ENCODE measurements at regions not wholly inside any gene's neighbourhood (a gene's known extent, or its start where the extent isn't known, plus 50 kb on each side); places are given as distances from the start of the nearest gene placed in this dataset.

DNA sequence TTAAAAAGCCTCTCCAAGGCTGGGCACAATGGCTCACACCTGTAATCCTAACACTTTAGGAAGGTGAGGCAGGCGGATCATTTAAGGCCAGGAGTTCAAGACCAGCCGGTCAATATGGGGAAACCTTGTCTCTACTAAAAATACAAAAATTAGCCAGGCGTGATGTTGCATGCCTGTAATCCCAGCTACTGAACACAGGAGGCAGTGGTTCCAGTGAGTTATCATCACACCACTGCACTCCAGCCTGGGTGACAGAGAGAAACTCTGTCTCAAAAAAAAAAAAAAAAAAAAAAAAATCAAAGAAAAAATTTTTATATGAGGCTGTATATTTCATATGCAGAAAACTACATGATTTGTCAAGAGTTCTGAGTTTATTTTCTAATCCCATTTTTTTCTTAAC lies 1107.1 kb upstream of the TMPRSS15 start:
- in situ Hi-C loops (cut with MboI; ENCODE audit: low sequenced_read_pairs, unreplicated experiment) = no loop called here
- TF ChIP-seq, protein P1, sequence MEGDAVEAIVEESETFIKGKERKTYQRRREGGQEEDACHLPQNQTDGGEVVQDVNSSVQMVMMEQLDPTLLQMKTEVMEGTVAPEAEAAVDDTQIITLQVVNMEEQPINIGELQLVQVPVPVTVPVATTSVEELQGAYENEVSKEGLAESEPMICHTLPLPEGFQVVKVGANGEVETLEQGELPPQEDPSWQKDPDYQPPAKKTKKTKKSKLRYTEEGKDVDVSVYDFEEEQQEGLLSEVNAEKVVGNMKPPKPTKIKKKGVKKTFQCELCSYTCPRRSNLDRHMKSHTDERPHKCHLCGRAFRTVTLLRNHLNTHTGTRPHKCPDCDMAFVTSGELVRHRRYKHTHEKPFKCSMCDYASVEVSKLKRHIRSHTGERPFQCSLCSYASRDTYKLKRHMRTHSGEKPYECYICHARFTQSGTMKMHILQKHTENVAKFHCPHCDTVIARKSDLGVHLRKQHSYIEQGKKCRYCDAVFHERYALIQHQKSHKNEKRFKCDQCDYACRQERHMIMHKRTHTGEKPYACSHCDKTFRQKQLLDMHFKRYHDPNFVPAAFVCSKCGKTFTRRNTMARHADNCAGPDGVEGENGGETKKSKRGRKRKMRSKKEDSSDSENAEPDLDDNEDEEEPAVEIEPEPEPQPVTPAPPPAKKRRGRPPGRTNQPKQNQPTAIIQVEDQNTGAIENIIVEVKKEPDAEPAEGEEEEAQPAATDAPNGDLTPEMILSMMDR (IDR thresholded peaks at IDR 0.05; ENCODE audit: borderline replicate concordance, control extremely low read depth, extremely low read depth, insufficient read depth, missing control alignments) = no peak

DNA sequence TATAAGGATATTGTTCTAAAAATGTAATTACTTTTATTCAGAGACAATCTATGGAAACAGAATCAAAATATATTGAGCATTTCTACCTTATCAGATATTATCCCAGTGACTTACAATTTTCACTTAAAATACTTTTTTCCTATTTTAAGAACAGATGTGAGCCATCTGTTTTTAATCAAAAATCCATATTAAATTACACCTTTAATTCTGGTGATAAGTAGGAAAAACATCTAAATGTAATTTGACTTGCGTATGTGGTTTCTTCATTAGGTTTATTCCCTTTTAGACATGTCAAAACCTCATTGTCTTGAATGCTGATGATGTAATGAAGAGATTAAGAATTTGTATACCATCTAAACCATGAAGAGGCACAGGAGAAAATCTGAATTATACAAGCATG lies 1118.8 kb upstream of the TMPRSS15 start:
- in situ Hi-C loops (cut with MboI; ENCODE audit: low sequenced_read_pairs, unreplicated experiment) = no loop called here
- no peak for DNase-seq (ENCODE audit: low spot score)
- TF ChIP-seq, protein P1 (IDR thresholded peaks at IDR 0.05; ENCODE audit: borderline replicate concordance, control extremely low read depth, extremely low read depth, insufficient read depth, missing control alignments) = no peak

More for the DNA sequence above, 1107.1 kb upstream of the TMPRSS15 start:
- DNase-seq (ENCODE audit: low spot score) = no peak

DNA sequence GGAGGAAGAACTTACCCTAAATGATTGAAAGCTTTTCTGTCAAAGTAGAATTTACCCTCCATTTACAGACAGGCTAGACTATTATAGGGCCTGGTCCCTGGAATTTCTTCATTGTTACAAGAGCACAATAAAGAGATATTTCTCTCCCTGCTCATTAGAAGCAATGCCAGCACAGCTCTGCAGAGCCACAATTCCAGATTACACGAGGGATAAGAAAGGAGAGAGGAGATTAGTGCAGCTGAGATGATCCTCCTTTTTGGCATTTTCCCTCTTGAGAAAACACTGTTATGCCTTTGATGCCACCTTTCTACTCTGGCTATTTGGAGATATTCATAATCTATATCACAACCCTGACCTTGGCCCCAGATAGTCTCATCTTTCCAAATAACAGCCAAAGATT lies 1119.5 kb upstream of the TMPRSS15 start:
- DNase-seq (ENCODE audit: low spot score) = no peak
- in situ Hi-C loops (cut with MboI; ENCODE audit: low sequenced_read_pairs, unreplicated experiment) = no loop called here
- TF ChIP-seq, protein P1 (IDR thresholded peaks at IDR 0.05; ENCODE audit: borderline replicate concordance, control extremely low read depth, extremely low read depth, insufficient read depth, missing control alignments) = no peak

DNA sequence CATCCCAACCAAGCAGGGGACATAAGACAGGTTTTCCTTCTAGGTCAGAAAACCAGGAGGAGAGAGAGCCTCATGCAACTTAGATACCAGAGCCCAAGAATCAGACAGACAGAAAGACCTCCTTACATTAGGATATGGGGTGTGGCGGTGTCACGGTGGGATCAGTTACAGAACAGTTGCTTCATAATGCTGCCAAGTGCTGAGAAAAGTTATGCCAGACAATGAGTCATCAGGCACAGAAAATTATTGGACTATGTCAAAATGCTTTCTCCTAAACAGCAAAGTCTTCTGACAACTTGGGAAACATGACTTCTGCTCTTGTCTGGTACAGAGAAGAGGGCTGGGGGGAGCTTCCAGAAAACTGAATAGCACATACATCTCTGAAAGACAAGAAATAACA lies 1120.2 kb upstream of the TMPRSS15 start:
- no peak for DNase-seq (ENCODE audit: low spot score)
- in situ Hi-C loops (cut with MboI; ENCODE audit: low sequenced_read_pairs, unreplicated experiment) = no loop called here
- TF ChIP-seq, protein P1 (IDR thresholded peaks at IDR 0.05; ENCODE audit: borderline replicate concordance, control extremely low read depth, extremely low read depth, insufficient read depth, missing control alignments) = no peak

DNA sequence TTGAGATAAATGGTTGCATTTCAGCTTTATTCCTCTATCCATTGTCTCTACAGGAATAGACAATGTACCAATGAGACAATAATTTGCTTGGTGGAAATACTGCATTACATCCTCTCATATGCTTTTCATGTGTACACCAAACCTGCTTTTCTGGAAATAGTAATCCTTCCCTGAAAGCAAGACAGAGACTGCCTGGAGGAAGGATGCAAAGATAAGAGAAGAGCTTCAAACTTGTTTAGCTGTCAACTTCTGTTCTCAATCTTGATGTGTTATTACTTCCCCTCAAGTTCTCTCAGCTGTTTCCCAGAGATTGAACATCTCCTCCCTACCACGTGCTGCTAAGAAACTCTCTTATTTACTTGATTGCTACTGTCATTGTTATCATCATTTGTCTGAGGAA lies 1125.4 kb upstream of the TMPRSS15 start:
- TF ChIP-seq, protein P1 (IDR thresholded peaks at IDR 0.05; ENCODE audit: borderline replicate concordance, control extremely low read depth, extremely low read depth, insufficient read depth, missing control alignments) = no peak
- DNase-seq (ENCODE audit: low spot score) = no peak
- in situ Hi-C loops (cut with MboI; ENCODE audit: low sequenced_read_pairs, unreplicated experiment) = no loop called here

DNA sequence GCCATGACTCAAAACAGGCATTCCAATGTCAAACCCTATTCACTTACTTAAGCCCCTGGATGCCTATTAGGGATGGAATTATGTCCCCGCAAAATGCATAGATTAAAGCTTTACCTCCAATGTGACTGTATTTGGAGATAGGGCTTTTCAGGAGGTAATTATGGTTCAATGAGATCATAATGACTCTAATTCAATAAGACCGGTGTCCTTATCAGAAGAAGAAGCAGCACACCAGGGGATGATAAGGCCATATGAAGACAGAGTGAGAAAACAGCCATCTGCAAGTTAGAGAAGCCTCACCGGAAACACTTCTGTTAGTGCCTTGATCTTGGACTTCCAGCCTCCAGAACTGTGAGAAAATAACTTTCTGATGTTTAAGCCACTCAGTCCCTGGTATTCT lies 1131.8 kb upstream of the TMPRSS15 start:
- in situ Hi-C loops (cut with MboI; ENCODE audit: low sequenced_read_pairs, unreplicated experiment) = no loop called here
- no peak for DNase-seq (ENCODE audit: low spot score)
- TF ChIP-seq, protein P1 (IDR thresholded peaks at IDR 0.05; ENCODE audit: borderline replicate concordance, control extremely low read depth, extremely low read depth, insufficient read depth, missing control alignments) = no peak

DNA sequence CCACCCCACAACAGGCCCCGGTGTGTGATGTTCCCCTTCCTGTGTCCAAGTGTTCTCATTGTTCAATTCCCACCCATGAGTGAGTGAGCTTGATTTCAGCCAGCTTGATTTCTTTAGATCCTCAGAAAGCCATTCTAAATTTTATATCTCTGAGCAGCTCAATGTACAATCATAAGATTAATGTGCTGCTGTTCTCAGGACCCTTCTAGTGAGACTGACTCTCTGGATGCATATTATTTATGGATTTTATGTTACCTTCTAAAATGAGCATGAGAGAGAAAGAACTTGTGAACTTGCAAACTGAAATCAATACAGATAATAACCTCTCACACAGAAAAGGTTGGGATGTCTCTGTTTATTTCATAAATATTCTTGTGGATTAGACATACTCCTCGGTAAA lies 1133.5 kb upstream of the TMPRSS15 start:
- DNase-seq (ENCODE audit: low spot score) = no peak
- in situ Hi-C loops (cut with MboI; ENCODE audit: low sequenced_read_pairs, unreplicated experiment) = no loop called here
- TF ChIP-seq, protein P1 (IDR thresholded peaks at IDR 0.05; ENCODE audit: borderline replicate concordance, control extremely low read depth, extremely low read depth, insufficient read depth, missing control alignments) = no peak
